ENCODE measurements at regions not wholly inside any gene's neighbourhood (a gene's known extent, or its start where the extent isn't known, plus 50 kb on each side); places are given as distances from the start of the nearest gene placed in this dataset.

GRCh38 chr13:65103351-65103750 is 2126.8 kb downstream of the PCDH9 start:
- CTCF ChIA-PET: no interaction called here
- H3K27me3 Mint-ChIP-seq (ENCODE audit: low read depth): no peaks in the 10 kb centered on the region
- POLR2A ChIA-PET: no interaction called here

GRCh38 chr13:65095161-65096082 is 2134.7 kb downstream of the PCDH9 start:
- Mint-ChIP-seq H3K36me3 (no peaks in the 10 kb centered on the region), H3K27me3 (ENCODE audit: low read depth) (no peaks in the 10 kb centered on the region), H3K27ac (no peak overlapping the region), H3K4me3 (no peak overlapping the region), H3K9me3 (peaks cover 6% of the 10 kb centered on the region; the same call in 1 of the 2 replicates), H3K4me1 (no peaks in the 10 kb centered on the region)
- TF ChIP-seq ZNF317 (CRISPR knock-in tag; IDR thresholded peaks at IDR 0.05; ENCODE audit: borderline replicate concordance, low read depth): no peak
- TF ChIP-seq ZNF671 (CRISPR knock-in tag; IDR thresholded peaks at IDR 0.05): no peak
- no peak for TF ChIP-seq NR2C2 (CRISPR knock-in tag; IDR thresholded peaks at IDR 0.05)
- no peak for TF ChIP-seq NR1H2 (CRISPR knock-in tag; IDR thresholded peaks at IDR 0.05)
- no peak for TF ChIP-seq EMX1 (CRISPR knock-in tag; IDR thresholded peaks at IDR 0.05)
- no peak for ATAC-seq
- POLR2A ChIA-PET: no interaction called here
- CTCF ChIA-PET: interaction anchor here (0.8 kb wide), 1 partner anchor 227 kb away, joined by 3 read pairs; no protein-coding TSS in a partner anchor
- no peak for DNase-seq (ENCODE audit: low spot score)

More at GRCh38 chr13:65103351-65103750, 2126.8 kb downstream of the PCDH9 start:
- DNase-seq (ENCODE audit: low spot score): no peak
- TF ChIP-seq, protein P1, sequence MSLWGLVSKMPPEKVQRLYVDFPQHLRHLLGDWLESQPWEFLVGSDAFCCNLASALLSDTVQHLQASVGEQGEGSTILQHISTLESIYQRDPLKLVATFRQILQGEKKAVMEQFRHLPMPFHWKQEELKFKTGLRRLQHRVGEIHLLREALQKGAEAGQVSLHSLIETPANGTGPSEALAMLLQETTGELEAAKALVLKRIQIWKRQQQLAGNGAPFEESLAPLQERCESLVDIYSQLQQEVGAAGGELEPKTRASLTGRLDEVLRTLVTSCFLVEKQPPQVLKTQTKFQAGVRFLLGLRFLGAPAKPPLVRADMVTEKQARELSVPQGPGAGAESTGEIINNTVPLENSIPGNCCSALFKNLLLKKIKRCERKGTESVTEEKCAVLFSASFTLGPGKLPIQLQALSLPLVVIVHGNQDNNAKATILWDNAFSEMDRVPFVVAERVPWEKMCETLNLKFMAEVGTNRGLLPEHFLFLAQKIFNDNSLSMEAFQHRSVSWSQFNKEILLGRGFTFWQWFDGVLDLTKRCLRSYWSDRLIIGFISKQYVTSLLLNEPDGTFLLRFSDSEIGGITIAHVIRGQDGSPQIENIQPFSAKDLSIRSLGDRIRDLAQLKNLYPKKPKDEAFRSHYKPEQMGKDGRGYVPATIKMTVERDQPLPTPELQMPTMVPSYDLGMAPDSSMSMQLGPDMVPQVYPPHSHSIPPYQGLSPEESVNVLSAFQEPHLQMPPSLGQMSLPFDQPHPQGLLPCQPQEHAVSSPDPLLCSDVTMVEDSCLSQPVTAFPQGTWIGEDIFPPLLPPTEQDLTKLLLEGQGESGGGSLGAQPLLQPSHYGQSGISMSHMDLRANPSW (CRISPR knock-in tag; conservative IDR thresholded peaks at IDR 0.05; ENCODE audit: low read depth): no peak
- TF ChIP-seq ZNF138 (CRISPR knock-in tag; conservative IDR thresholded peaks at IDR 0.05) (no peak), NR3C1 (CRISPR knock-in tag; conservative IDR thresholded peaks at IDR 0.05; ENCODE audit: low read depth) (no peak), ZNF232 (CRISPR knock-in tag; IDR thresholded peaks at IDR 0.05) (no peak), JAZF1 (CRISPR knock-in tag; IDR thresholded peaks at IDR 0.05) (no peak)
- H3K36me3 Mint-ChIP-seq: 0 out of 2 replicates have a peak, but pooled peaks cover 4% of the 10 kb centered on the region
- no peak overlapping the region for H3K27ac Mint-ChIP-seq
- H3K9me3 Mint-ChIP-seq: peaks cover 33% of the 10 kb centered on the region
- ATAC-seq: no peak
- no peak overlapping the region for H3K4me3 Mint-ChIP-seq
- no peaks in the 10 kb centered on the region for H3K4me1 Mint-ChIP-seq

GRCh38 chr13:65093357-65093756 is 2136.8 kb downstream of the PCDH9 start:
- peaks cover 6% of the 10 kb centered on the region; the same call in 1 of the 2 replicates for H3K9me3 Mint-ChIP-seq
- ChIA-PET CTCF (no interaction called here), POLR2A (no interaction called here)
- H3K4me3 Mint-ChIP-seq: no peak overlapping the region
- no peaks in the 10 kb centered on the region for H3K4me1 Mint-ChIP-seq
- H3K27me3 Mint-ChIP-seq (ENCODE audit: low read depth): no peaks in the 10 kb centered on the region
- ATAC-seq: no peak
- no peak for DNase-seq (ENCODE audit: low spot score)
- no peak overlapping the region for H3K27ac Mint-ChIP-seq
- H3K36me3 Mint-ChIP-seq: no peaks in the 10 kb centered on the region
- TF ChIP-seq E2F1 (CRISPR knock-in tag; IDR thresholded peaks at IDR 0.05) (no peak), HMGXB4 (CRISPR knock-in tag; IDR thresholded peaks at IDR 0.05) (no peak), MXD4 (CRISPR knock-in tag; IDR thresholded peaks at IDR 0.05; ENCODE audit: borderline replicate concordance) (no peak), KAT7 (CRISPR knock-in tag; IDR thresholded peaks at IDR 0.05; ENCODE audit: borderline replicate concordance) (no peak)
- TF ChIP-seq, protein P2, sequence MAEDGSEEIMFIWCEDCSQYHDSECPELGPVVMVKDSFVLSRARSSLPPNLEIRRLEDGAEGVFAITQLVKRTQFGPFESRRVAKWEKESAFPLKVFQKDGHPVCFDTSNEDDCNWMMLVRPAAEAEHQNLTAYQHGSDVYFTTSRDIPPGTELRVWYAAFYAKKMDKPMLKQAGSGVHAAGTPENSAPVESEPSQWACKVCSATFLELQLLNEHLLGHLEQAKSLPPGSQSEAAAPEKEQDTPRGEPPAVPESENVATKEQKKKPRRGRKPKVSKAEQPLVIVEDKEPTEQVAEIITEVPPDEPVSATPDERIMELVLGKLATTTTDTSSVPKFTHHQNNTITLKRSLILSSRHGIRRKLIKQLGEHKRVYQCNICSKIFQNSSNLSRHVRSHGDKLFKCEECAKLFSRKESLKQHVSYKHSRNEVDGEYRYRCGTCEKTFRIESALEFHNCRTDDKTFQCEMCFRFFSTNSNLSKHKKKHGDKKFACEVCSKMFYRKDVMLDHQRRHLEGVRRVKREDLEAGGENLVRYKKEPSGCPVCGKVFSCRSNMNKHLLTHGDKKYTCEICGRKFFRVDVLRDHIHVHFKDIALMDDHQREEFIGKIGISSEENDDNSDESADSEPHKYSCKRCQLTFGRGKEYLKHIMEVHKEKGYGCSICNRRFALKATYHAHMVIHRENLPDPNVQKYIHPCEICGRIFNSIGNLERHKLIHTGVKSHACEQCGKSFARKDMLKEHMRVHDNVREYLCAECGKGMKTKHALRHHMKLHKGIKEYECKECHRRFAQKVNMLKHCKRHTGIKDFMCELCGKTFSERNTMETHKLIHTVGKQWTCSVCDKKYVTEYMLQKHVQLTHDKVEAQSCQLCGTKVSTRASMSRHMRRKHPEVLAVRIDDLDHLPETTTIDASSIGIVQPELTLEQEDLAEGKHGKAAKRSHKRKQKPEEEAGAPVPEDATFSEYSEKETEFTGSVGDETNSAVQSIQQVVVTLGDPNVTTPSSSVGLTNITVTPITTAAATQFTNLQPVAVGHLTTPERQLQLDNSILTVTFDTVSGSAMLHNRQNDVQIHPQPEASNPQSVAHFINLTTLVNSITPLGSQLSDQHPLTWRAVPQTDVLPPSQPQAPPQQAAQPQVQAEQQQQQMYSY (CRISPR knock-in tag; IDR thresholded peaks at IDR 0.05): no peak
- TF ChIP-seq, protein P3, sequence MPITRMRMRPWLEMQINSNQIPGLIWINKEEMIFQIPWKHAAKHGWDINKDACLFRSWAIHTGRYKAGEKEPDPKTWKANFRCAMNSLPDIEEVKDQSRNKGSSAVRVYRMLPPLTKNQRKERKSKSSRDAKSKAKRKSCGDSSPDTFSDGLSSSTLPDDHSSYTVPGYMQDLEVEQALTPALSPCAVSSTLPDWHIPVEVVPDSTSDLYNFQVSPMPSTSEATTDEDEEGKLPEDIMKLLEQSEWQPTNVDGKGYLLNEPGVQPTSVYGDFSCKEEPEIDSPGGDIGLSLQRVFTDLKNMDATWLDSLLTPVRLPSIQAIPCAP (CRISPR knock-in tag; IDR thresholded peaks at IDR 0.05): no peak
- TF ChIP-seq, protein P4, sequence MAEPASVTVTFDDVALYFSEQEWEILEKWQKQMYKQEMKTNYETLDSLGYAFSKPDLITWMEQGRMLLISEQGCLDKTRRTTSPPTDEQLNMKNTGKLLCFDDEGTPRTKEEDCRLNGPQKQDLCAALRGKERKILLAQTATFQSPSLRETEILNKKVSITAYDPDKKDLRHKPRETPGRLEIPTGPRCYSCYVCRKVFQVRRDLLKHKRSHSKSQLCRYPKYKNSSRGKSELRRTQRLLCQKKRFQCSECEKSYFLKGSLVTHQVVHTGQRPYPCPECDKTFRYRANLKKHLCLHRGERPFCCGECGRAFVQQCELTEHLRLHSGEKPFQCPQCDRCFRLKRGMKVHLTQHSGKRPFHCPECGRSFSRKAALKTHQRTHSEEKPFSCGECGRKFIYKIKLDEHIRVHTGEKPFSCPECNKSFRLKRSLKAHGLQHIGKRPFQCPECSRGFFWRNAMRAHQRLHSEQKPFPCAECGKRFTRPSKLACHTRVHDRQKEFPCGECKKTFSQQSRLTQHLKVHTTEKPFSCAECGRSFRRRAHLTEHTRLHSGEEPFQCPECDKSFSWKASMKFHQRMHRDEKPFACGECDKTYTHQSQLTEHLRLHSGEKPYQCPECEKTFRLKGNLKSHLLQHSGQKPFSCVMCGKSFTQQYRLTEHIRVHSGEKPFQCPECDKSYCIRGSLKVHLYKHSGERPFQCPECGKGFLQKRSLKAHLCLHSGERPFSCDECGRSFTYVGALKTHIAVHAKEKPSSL (CRISPR knock-in tag; conservative IDR thresholded peaks at IDR 0.05): no peak
